ENCODE measurements at regions not wholly inside any gene's neighbourhood (a gene's known extent, or its start where the extent isn't known, plus 50 kb on each side); places are given as distances from the start of the nearest gene placed in this dataset.
"Not testable (repeated sequence)": the region's sequence is repeated elsewhere in the genome, so short reads cannot be mapped to it uniquely, and the experiment has no call there.

- not testable (repeated sequence) for TF ChIP-seq ZNF274 (IDR thresholded peaks at IDR 0.05; ENCODE audit: borderline replicate concordance, extremely low read depth, low read length); CTCF (IDR thresholded peaks at IDR 0.05; ENCODE audit: control extremely low read depth in 1 of 3, insufficient read depth in 1 of 3, low read depth in 1 of 3, low read length in 3 of 3); RFX5 (IDR thresholded peaks at IDR 0.05; ENCODE audit: borderline replicate concordance, low read depth, low read length); CREB1 (IDR thresholded peaks at IDR 0.05); E2F6 (IDR thresholded peaks at IDR 0.05); GABPA (IDR thresholded peaks at IDR 0.05; ENCODE audit: borderline replicate concordance, insufficient read depth, low read length); POLR2A (IDR thresholded peaks at IDR 0.05; ENCODE audit: control extremely low read depth in 1 of 2, low read depth in 2 of 2, low read length in 2 of 2); FOSL1 (IDR thresholded peaks at IDR 0.05; ENCODE audit: insufficient read depth, low read depth, low read length); CHD2 (IDR thresholded peaks at IDR 0.05; ENCODE audit: low read length)
Observed at GRCh38 chr5:9725265-9725664, 95.1 kb upstream of the TAS2R1 start.
